Liver (tissue), 3 donors: ENCODE measurements at regions not wholly inside any gene's neighbourhood (a gene's known extent, or its start where the extent isn't known, plus 50 kb on each side); places are given as distances from the start of the nearest gene placed in this dataset.

ENCODE experiments used
- CTCF ChIP-seq: fragments of 150-350 bp; IDR thresholded peaks from 2 replicates; pipeline ENCODE4 v1.5.1; 2017; ENCODE audit warnings: improper control_type of control experiment, low read depth, low read length; ENCODE audit not compliant: missing input control
- JUND ChIP-seq, 2 donors: IDR thresholded peaks; 2 replicates each; pipeline ENCODE4 v1.6.1; 2016; ENCODE audit warnings: antibody characterized with exemption in 2 of 2
- RAD21 ChIP-seq, 2 donors: IDR thresholded peaks; 2 replicates each; pipeline ENCODE4 v1.6.1; 2016; ENCODE audit warnings: antibody characterized with exemption in 2 of 2, mild to moderate bottlenecking in 2 of 2
- REST ChIP-seq: IDR thresholded peaks from 2 replicates; pipeline ENCODE4 v1.6.1; 2016; ENCODE audit warnings: antibody characterized with exemption, mild to moderate bottlenecking
- SP1 ChIP-seq: IDR thresholded peaks from 2 replicates; pipeline ENCODE4 v1.6.1; 2018; ENCODE audit warnings: antibody characterized with exemption, mild to moderate bottlenecking
- YY1 ChIP-seq: IDR thresholded peaks from 2 replicates; pipeline ENCODE4 v1.6.1; 2016; ENCODE audit warnings: antibody characterized with exemption, mild to moderate bottlenecking
- ZBTB33 ChIP-seq: IDR thresholded peaks from 2 replicates; pipeline ENCODE4 v1.6.1; 2016; ENCODE audit warnings: antibody characterized with exemption
- donor health status: healthy.
- donor health status: healthy.

- TF ChIP-seq CTCF (no peak), REST (no peak), ZBTB33 (no peak), SP1 (no peak), YY1 (no peak), RAD21 (IDR thresholded peaks at IDR 0.05) (no peak), JUND (IDR thresholded peaks at IDR 0.05) (no peak)
These were observed 270.8 kb upstream of the ANKRD55 start for GRCh38 chr5:56503929-56504328.
